ENCODE measurements at regions not wholly inside any gene's neighbourhood (a gene's known extent, or its start where the extent isn't known, plus 50 kb on each side); places are given as distances from the start of the nearest gene placed in this dataset.

GRCh38 chr17:53193044-53193443 is 629.7 kb upstream of the KIF2B start:
- intact Hi-C loops (cut with micrococcal nuclease; ENCODE audit: unreplicated experiment) (no loop called here), in situ Hi-C loops (cut with HindIII; ENCODE audit: extremely low pct_ligation_motif_present, low pct_unique_long_range_greater_than_20kb) (no loop called here)
- no peaks in the 10 kb centered on the region for H3K4me1 ChIP-seq (ENCODE audit: insufficient read depth, low read length)
- DNase-seq (ENCODE audit: low spot score) (no peak), FAIRE-seq (no peak), ATAC-seq (no peak)
- no TSS peak for BruUV-seq (replicated peaks)
- CTCF ChIA-PET (ENCODE audit: low intra/inter-chr PET ratio, low total read pairs), result no interaction called here
- H3K36me3 ChIP-seq (replicated peaks in 1 of 2; ENCODE audit: control insufficient read depth in 1 of 2, insufficient read depth in 2 of 2, low read length in 2 of 2), result no peaks in the 10 kb centered on the region
- H3K9ac ChIP-seq (ENCODE audit: insufficient read depth, low read depth, low read length), result no peak overlapping the region
- no peaks in the 10 kb centered on the region for H4K20me1 ChIP-seq (ENCODE audit: insufficient read depth, low read length)
- H3K79me2 ChIP-seq (ENCODE audit: insufficient read depth, low read length), result no peaks in the 10 kb centered on the region
- H3K4me2 ChIP-seq (ENCODE audit: low read depth, low read length), result no peak overlapping the region
- H3K4me3 ChIP-seq (replicated peaks in 1 of 3; ENCODE audit: insufficient read depth in 1 of 3, low read depth in 2 of 3, low read length in 3 of 3), result no peak overlapping the region
- no peaks in the 10 kb centered on the region for H3K27me3 ChIP-seq (ENCODE audit: control insufficient read depth in 1 of 2, insufficient read depth in 2 of 2, low read length in 2 of 2)
- 4% methylated on average over 1 of the region's 1 CpG for WGBS (ENCODE audit: low lambda C conversion rate)
- TF ChIP-seq ZBTB25 (CRISPR knock-in tag; IDR thresholded peaks at IDR 0.05) (no peak), CCDC6 (CRISPR knock-in tag; IDR thresholded peaks at IDR 0.05) (no peak), PRDM15 (CRISPR knock-in tag; IDR thresholded peaks at IDR 0.05) (no peak), ZKSCAN1 (IDR thresholded peaks at IDR 0.05; ENCODE audit: low read length) (no peak), CEBPZ (IDR thresholded peaks at IDR 0.05; ENCODE audit: low read length) (no peak), ZNF782 (CRISPR knock-in tag; IDR thresholded peaks at IDR 0.05; ENCODE audit: borderline replicate concordance) (no peak), HOXA9 (CRISPR knock-in tag; IDR thresholded peaks at IDR 0.05; ENCODE audit: borderline replicate concordance) (no peak), SRSF9 (IDR thresholded peaks at IDR 0.05; ENCODE audit: borderline replicate concordance, insufficient read depth, low read depth, low read length, poor library complexity, severe bottlenecking) (no peak), ZBTB10 (CRISPR knock-in tag; IDR thresholded peaks at IDR 0.05; ENCODE audit: borderline replicate concordance) (no peak), HCFC1 (IDR thresholded peaks at IDR 0.05; ENCODE audit: low read depth, low read length) (no peak), FOXO1 (CRISPR knock-in tag; IDR thresholded peaks at IDR 0.05) (no peak), SIN3A (IDR thresholded peaks at IDR 0.05; ENCODE audit: borderline replicate concordance, low read depth, low read length) (no peak)
- POLR2A ChIA-PET, result no interaction called here
- H3K27ac ChIP-seq (ENCODE audit: extremely low read length, insufficient read depth, low read length), result no peak overlapping the region
- H3K9me3 ChIP-seq (ENCODE audit: low read length), result peaks cover 68% of the 10 kb centered on the region
- H2AFZ ChIP-seq (ENCODE audit: low read length), result no peak overlapping the region

Data from HepG2 (cell line).